ENCODE measurements at regions not wholly inside any gene's neighbourhood (a gene's known extent, or its start where the extent isn't known, plus 50 kb on each side); places are given as distances from the start of the nearest gene placed in this dataset.

GRCh38 chr2:56860991-56861390, 677.2 kb downstream of the CCDC85A start:
- TF ChIP-seq, protein P1, sequence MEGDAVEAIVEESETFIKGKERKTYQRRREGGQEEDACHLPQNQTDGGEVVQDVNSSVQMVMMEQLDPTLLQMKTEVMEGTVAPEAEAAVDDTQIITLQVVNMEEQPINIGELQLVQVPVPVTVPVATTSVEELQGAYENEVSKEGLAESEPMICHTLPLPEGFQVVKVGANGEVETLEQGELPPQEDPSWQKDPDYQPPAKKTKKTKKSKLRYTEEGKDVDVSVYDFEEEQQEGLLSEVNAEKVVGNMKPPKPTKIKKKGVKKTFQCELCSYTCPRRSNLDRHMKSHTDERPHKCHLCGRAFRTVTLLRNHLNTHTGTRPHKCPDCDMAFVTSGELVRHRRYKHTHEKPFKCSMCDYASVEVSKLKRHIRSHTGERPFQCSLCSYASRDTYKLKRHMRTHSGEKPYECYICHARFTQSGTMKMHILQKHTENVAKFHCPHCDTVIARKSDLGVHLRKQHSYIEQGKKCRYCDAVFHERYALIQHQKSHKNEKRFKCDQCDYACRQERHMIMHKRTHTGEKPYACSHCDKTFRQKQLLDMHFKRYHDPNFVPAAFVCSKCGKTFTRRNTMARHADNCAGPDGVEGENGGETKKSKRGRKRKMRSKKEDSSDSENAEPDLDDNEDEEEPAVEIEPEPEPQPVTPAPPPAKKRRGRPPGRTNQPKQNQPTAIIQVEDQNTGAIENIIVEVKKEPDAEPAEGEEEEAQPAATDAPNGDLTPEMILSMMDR (IDR thresholded peaks at IDR 0.05): no peak
- H3K4me3 ChIP-seq: no peak overlapping the region

DNA sequence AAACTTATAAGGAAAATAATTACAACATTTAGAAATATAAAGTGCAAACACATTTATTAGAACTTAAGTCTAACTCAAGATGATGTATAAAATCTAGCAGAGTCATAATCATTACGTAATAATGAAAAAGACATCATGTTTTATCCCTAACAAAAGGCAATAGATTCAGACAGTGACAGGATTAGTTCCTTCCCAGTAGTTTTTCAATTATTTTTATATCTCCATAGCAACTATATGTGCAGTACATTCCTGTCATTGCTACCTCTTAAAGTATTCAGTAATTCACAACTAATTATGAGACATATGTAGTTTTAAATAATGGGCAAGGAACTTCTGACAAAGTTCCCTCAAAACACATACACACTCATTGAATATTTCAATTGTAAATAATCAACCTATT, 687.9 kb downstream of the CCDC85A start:
- TF ChIP-seq POLR2A (IDR thresholded peaks at IDR 0.05) (no peak), EP300 (IDR thresholded peaks at IDR 0.05) (no peak)
- TF ChIP-seq, protein P1 (IDR thresholded peaks at IDR 0.05): no peak
- Histone ChIP-seq H3K4me1 (no peaks in the 10 kb centered on the region), H3K36me3 (no peaks in the 10 kb centered on the region), H3K9me3 (no peaks in the 10 kb centered on the region), H3K4me3 (no peak overlapping the region), H3K27ac (no peak overlapping the region), H3K27me3 (no peaks in the 10 kb centered on the region)
- 55 to 67% methylated on average over 1 of the region's 1 CpG for WGBS, 2 donors
- DNase-seq (ENCODE audit: low spot score in 2 of 2): no peak

More at GRCh38 chr2:56860991-56861390, 677.2 kb downstream of the CCDC85A start:
- Histone ChIP-seq H3K36me3 (no peaks in the 10 kb centered on the region), H3K9me3 (peaks cover 0 to 4% (median 0%) of the 10 kb centered on the region in 4 donors), H3K27me3 (no peaks in the 10 kb centered on the region), H3K4me1 (no peaks in the 10 kb centered on the region), H3K27ac (no peak overlapping the region)
- DNase-seq (ENCODE audit: low spot score in 2 of 2): no peak

GRCh38 chr2:56874717-56875116, 690.9 kb downstream of the CCDC85A start:
- Histone ChIP-seq H3K36me3 (no peaks in the 10 kb centered on the region), H3K27ac (no peak overlapping the region), H3K9me3 (no peaks in the 10 kb centered on the region), H3K4me3 (no peak overlapping the region), H3K4me1 (no peaks in the 10 kb centered on the region), H3K27me3 (no peaks in the 10 kb centered on the region)
- TF ChIP-seq POLR2A (IDR thresholded peaks at IDR 0.05) (no peak), EP300 (IDR thresholded peaks at IDR 0.05) (no peak)
- TF ChIP-seq, protein P1 (IDR thresholded peaks at IDR 0.05): no peak
- no peak for DNase-seq (ENCODE audit: low spot score in 2 of 2)
- WGBS, 2 donors: 89 to 96% methylated on average over 3 to 4 of the region's 4 CpGs

DNA sequence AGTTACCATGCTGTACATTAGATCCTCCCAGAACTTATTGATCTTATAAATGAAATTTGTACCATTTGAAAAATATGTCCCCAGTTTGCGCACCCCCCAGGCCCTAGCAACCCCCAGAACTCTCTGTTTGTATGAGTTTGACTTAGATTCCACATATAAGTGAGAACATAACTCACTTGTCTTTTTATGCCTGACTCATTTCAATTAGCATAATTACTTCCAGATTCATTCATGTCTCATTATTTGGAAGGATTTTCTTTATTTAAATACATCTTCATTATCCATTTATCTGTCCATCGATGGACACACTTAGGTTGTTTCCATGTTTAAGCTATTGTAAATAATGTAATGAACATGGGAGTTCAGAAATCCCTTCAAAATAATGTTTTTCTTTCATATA, 705.9 kb downstream of the CCDC85A start:
- Histone ChIP-seq H3K4me3 (no peak overlapping the region), H3K27me3 (no peaks in the 10 kb centered on the region), H3K27ac (no peak overlapping the region), H3K36me3 (no peaks in the 10 kb centered on the region), H3K9me3 (peaks cover 0 to 6% (median 0%) of the 10 kb centered on the region in 4 donors), H3K4me1 (no peaks in the 10 kb centered on the region)
- WGBS, 2 donors: 81 to 84% methylated on average over 2 of the region's 2 CpGs
- DNase-seq (ENCODE audit: low spot score in 2 of 2): no peak
- TF ChIP-seq POLR2A (IDR thresholded peaks at IDR 0.05) (no peak), EP300 (IDR thresholded peaks at IDR 0.05) (no peak)
- TF ChIP-seq, protein P1 (IDR thresholded peaks at IDR 0.05): no peak

GRCh38 chr2:56892382-56892781, 708.6 kb downstream of the CCDC85A start:
- H3K27me3 ChIP-seq: no peaks in the 10 kb centered on the region
- H3K27ac ChIP-seq: no peak overlapping the region
- H3K36me3 ChIP-seq: no peaks in the 10 kb centered on the region
- H3K4me3 ChIP-seq: no peak overlapping the region
- no peaks in the 10 kb centered on the region for H3K4me1 ChIP-seq
- no peak for DNase-seq (ENCODE audit: low spot score in 2 of 2)
- TF ChIP-seq POLR2A (IDR thresholded peaks at IDR 0.05): no peak
- TF ChIP-seq, protein P1 (IDR thresholded peaks at IDR 0.05): no peak
- no peak for TF ChIP-seq EP300 (IDR thresholded peaks at IDR 0.05)
- H3K9me3 ChIP-seq: peaks cover 0 to 6% (median 0%) of the 10 kb centered on the region in 4 donors

Data from tibial nerve (tissue), 4 donors.